NCI-H1930 (cell line): ENCODE measurements at regions not wholly inside any gene's neighbourhood (a gene's known extent, or its start where the extent isn't known, plus 50 kb on each side); places are given as distances from the start of the nearest gene placed in this dataset.

Source experiments
- DNase-seq, 2 experiments: peaks; one replicate each; lab custom pipeline; 2025; lab: John Stamatoyannopoulos, UW

DNA sequence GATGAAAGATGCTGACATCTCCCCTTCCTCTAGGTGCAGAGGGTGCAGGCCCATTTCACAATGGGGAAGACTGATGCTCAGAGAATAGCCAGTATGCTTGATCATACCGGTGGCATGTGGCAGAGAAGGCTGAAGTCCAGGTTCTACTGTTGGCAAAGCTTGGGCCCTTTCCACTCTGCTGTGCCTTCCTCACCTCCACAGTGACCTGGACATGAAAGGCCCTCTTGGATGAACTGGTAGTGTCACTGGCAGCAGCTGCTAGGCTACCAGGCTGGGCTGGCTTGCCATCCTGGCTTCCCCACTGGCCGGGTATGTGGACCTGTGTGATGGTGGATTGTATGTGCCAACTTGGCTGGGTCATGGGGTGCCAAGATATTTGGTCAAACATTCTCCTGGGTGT, 92.0 kb downstream of the GADD45G start:
- no peak for DNase-seq

DNA sequence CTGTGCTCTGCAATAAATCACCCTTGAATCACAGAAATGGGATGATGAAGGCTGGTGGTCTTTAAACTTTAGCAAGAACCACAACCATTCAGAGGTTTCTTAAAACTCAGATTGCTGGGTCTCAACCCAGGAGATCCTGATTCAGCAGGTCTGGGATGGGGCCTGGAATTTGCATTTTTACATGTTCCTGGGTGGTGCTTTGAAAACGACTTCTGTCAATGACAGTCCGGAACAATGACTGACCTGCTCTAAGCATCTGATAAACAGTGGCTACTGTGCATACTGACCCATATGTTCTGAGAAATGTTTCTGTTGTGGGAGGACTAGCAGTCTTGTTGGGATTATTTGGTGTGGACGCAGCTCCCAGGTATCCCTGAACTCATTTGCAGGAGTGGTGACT, 92.7 kb downstream of the GADD45G start:
- no peak for DNase-seq

DNA sequence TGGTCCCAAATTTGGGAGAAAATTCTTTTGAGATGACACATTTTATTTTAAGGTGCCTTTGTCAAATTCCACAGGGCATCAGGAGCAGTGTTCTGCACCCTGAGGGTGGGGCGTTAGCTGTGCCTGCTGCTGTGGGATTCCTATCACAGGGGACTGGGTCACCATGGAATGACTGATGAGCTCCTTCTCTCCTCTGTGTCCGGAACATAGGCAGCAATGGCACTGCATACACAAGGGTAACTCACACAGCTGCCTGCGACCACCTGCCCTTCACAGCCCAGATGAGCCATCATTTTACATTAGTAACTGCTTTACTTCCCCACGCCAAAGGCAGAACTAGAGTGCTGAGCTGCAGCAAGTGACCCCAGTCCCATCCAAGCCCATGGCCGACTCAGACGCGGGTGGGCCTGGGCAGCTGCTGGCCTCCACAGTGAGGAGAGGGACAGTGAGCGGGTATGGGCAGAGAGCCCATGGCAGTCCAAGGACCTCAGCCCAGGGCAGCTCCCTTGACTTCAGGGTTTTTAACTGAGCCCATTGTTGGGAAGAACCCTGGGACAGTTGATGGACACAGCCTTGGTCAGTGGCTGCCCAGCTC, 93.7 kb downstream of the GADD45G start:
- no peak for DNase-seq

DNA sequence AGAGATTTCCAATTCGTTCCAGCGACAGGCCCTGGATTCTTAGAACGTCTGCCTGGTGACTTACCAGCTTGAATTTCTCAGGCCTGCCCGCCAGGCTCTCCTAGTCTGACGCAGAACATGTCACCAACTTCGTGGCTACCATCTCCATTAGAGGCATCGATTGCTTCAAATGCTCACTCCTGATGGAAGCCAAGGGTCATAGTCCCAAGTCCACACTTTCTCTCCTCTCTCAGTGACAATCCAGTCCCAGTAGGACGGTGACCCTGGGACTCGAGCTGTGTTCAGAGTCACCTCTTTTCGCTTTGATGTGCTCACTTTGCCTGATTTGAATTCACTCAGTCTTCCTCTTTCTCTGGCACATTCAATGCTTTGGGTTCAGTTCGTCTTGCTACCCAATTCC, 94.8 kb downstream of the GADD45G start:
- no peak for DNase-seq

DNA sequence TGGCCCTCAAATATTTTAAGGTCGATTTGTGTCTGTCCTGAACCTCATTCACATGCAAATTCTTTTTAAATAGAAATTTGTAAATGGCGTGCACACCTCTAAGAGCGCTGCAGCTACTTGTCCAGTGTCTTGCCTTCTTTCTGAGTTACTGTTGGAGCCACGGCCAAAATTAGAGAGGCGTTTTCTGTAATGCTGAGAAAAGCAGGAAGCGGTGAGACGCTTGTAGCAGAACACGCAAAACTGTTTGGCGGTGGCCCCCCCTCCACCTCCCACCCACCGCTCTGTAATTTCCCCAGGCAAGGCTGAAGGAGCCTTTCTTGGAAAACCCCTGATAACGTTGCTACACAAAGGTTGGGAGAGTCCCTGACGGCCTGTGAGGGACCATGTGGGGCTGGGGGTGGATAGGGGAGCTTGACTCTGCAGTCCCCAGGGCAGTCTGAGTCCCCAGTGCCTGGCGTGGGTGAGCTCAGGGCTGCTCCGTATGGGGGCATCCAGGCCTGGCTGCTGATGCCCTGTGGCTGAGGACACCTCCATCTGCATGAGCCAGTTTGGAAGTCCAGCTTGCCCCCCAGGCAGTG, 96.5 kb downstream of the GADD45G start:
- no peak for DNase-seq

DNA sequence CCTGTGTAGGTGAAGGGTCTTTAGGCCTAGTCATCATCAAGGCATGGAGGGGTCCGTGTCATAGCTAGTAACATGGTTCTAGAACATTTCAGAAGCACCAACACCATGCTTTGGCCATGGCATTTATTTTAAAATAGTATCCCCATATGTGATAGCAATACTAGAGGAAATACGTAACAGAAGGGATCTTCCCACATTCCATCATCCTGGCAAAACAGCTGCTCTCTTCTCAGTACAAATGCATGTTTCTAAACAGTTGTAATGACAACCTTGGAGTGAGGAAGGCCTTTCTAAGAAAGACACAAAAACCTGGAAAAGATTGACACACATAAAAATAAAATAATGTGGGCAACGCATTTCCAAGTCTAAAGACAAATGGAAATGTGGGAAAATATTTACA, 97.6 kb downstream of the GADD45G start:
- no peak for DNase-seq

DNA sequence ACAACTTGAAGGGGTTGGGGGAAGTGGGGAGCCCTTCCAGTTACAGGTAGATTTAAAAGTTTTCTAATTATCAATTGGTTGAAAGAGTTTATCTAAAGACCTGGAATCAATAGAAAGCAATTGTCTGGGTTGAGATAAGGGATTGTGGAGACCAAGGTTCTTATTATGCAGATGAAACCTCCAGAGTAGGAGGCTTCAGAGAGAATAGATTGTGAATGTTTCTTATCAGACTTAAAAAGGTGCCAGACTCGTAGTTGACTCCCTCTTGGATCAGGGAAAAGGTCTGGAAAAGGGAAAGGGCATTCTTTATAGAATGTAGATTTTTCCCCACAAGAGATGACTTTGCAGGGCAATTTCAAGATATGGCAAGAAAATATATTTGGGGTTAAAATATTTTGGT, 100.8 kb downstream of the GADD45G start:
- no peak for DNase-seq

DNA sequence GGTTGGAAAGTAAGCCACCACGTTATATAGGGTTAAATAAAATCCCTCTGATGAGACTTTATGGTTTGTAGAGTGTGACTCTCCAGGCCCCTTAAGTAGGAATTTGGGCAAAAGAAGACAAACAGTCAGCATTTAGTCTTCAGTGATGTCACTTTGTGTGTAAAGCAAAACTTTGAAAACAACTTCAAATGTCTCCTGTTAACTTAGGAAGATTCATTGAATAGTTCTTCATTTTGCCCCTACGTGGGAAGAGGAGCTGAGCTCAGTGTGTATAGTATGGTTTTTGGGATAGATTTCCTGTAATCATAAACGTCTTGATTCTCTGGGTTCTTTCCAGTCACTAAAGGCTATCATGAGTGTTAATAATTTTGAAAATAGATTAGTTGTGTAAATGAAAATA, 101.3 kb downstream of the GADD45G start:
- DNase-seq: no peak

DNA sequence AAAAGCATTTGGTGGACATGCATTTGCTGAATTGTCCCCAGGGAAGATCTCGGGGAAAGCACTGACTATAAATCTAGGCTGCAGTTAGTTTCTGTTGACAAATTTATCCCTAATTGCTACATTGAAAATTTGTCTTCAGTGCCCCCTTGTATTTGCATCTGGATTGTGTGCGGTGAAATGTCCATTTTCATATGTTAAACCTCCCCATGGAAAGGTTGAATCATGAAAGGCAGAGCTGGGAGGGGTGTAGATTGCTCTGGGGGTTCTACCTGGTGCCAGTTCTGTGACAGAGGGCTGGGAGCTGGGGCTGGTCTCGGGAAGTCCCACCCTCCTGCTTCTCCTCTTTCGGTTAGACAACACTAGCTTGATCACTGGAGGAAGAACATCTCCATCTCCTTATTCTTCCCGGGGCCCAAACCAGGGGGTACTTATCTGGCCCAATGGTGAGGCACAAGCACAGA, 101.9 kb downstream of the GADD45G start:
- no peak for DNase-seq

DNA sequence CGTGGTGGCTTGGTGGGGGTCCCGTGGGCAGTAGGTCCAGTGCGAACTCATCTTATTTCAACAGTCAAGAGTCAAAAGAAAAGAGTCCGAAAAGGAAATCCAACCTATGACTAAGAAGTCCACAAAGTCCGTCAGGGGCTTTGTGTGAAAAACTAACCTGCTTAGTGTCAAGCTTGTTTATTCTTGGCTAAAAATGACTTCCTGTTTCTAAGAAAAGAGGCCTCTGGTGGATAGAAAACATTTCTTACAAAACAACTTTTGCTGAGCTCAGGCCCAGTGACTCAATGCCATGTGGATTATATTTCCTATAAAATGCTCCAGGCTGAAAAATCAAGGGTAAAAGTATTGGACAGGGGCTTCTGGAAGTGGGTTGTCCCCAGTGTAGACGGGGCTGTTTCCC, 105.9 kb downstream of the GADD45G start:
- no peak for DNase-seq

DNA sequence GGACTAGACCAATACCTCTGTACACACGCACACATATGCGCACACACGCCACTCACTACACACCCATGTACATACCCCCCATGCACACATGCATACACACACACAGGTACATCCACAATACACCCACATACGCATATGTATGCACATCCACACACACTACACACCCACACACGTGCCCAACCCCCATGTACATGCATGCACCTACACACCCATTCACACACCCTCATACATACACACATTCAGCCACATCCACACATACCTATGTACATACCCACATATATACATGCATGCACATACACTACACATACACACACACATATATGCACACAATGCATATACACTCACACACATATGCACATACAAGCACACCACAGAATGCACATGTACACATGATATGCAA, 107.1 kb downstream of the GADD45G start:
- no peak for DNase-seq

DNA sequence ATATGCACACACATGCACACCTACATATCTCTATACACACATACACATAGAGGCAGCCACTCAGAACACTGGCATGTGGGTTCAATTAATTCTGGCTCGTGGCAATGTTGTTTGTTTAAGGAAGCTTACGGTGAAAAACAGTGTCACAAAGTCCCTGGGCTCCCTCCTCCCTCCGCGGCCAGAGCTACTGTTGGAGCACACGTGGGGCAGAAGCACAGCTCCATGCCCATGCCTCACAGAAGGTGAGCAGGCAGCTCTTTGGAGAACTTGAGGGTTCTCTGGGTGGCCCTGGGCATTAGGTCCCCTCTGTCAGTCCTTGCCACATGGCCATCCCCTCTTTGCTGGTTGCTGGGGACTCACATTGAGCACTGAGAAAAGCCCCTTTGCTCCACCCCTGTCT, 107.5 kb downstream of the GADD45G start:
- no peak for DNase-seq

DNA sequence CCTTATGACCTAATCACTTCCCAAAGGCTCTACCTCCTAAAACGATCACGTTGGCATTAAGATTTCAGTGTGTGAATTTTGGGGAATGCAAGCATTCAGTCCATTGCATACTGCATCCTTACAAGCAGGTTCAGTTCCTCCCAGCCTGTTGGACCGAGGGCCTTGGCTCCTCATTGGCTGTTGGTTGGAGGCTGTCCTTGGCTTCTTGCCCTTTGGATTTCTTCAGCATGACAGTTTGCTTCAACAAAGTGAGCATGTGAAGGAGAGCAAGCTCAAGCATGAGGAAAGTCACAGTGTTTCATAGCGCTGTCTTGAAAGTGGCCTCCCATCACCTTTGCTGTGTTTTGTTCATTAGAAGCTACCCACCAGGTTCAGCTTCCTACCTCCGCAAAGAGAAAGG, 109.5 kb downstream of the GADD45G start:
- DNase-seq: no peak

DNA sequence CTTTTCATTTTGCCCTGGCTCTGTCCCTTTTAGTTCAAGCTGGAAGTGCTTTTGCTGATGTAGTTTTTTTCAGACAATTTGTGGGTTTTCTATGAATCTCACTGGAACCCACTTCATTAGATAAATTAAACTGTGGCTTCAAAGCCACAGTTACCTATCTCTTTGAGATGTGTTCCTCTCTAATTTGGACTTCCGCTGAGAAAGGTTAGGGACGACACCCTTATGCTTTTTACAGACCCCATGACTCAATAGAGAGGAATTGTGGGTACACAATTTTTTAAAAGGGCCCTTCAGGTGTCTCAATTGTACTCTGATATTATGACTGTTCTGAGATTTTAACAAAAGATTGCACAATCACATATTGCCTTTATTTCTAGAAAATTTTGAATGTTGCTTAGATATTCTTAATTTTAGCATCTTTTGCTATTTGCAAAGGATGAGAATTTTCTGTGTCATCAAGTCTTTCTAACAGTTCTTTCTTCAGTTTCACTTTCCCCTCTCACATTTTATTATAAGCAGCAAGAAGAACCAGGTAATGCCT, 110.6 kb downstream of the GADD45G start:
- no peak for DNase-seq

DNA sequence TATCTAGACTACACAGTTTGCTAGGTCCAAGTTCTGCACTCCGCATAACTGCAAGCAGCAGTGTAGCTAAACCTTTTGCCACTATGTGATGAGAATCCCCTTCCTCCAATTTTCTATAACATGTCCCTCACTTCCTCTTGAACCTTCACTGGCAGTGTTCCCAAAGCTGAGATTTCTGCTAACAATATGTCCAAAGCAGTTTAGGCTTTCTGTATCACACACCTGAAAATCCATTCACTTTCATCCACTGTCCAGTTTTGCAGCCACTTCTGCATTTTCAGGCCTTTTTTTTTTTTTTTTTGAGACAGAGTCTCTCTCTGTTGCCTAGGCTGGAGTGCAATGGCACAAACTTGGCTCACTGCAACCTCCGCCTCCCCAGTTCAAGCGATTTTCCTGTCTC, 111.1 kb downstream of the GADD45G start:
- DNase-seq: no peak

DNA sequence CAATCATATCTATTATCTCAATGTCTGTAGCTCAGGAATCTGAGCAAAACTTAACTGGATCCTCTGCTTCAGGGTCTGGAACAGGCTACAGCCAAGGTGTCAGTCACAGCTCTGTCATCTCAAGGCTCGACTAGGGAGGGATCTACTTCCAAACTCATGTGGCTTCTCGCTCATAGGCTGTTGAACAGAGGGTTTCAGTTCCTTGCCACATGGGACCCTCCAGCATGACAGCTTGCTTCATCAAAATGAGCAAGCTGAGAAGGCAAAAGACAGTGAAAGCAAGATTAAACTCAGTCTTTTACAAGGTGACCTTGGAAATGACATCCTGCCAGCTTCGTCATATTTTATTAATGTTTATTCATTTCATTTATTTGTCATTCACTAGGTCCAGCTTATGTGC, 111.7 kb downstream of the GADD45G start:
- DNase-seq: no peak

DNA sequence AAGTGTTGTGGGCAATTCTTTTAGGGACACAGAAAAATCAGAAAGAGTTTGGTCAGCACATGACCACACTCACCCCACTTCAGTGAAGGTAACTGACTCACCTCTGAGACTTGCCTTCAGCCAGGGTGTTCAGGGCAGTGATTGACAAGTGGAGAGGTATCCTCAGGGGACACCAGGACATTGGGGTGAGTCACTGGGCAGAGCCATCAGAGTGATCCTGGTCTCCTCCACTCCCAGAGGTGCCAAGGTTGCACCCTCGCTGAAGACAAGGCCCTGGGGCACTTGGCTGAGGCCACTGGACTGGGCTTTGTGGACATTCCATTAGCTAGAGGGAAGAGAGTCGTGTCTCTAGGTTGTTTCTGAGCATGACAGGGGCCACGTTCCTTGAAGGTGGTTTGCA, 113.4 kb downstream of the GADD45G start:
- no peak for DNase-seq

DNA sequence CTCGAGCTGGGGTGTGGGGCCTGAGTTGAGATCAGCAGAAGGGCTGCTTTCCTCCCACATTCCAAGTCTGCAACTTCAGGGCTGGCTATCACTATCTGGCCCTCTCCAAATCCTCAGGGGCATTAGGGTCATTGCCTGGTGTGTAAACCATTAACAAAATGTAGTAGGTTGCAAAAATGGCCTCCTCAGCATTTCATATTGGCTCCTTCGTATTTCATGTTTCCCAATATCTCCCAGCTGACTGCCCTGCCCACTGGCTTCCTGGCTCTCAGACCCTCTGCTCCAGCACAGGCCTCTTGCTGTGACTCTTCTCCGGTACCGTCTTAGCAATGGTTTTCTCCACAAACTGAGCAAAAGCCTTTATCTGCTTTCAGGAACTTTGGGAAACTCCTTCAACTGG, 113.8 kb downstream of the GADD45G start:
- DNase-seq: no peak

DNA sequence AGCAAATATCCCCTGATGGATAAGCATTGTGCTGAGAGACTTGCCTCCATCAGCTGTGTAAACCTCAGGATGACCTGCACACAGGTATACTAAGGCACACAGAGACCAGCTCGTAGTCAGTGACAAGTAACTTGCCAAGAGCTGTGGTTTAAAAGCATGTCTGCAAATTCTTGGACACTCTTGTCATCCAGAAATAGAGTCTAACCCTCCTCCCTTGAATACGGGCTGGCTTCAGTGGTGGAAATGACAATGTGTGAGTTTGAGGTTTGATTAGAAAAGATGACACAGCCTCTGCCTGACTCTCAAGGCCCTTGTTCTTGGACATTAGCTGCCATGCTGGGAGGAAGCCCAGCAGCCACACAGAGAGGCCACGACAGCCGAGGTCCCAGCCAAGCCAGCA, 114.4 kb downstream of the GADD45G start:
- DNase-seq: no peak

DNA sequence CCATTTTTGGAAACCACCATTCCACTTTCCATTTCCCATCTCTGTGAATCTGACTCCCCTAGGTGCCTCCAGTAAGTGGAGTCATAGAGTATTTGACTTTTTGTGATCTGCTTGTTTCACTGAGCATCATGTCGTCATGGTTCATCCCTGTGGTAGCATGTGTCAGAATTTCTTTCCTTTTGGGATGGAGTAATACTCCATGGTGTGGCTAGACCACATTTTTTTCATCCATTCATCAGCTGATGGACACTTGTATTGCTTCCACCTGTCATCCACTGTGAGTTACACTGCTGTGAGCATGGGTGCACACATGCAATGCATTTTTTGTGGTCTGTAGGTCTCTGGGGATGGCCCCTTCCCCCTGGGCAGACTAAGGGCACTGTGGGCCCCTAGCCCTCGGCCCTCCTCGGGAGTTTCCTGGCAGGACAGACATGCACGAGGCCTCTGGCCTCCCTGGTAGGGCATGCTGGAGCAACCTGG, 115.9 kb downstream of the GADD45G start:
- no peak for DNase-seq

DNA sequence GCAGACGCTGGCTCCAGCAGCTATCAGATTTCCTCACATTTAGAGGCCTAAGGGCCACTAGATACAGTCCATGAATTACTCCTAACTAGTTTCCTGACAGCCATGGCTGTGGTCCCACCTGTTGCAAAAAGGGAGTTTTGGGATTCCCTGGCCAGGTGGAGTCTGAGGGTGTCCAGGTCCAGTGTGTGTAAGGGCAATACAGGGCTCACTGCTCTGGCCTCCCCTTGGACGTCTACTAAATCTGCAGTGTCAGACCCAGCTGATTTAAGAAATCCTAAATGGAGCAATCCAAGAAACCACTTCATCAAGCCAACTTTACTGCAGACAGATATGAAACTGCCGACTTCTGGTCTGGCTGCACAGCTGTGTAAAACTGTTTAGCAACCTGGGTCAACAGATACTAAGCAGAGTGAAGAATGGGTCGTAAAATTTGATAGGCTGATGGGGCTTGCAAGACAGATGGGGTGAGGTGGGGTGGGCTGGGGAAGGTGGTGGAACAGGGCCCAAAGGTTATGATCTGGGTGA, 116.4 kb downstream of the GADD45G start:
- DNase-seq: no peak

DNA sequence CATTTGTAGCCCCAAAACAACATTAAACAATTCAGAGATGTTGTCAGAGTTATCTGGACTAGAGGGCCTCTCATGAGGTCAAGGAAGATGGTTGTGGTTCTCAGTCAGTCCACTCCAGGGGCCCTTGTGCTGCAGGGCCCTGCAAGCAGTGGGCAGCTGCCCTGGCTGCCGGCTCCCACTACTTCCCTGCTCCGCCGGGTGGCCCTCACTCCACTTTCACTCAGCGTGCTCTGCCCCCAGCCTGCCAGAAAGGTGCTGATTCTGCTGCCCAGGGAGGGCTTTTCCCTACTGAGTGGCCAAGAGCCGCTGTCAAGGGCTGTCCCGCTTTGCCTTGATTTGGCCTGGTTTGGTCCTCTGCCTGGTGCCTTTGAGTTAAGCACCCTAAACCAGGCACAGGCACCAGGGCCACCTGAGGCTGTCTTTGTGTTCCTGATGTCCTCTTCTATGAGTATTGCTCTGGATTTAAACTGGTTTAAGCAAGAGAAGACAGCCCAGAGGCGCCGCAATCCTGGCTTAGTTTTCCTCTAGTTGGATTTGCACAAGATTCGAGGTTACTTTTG, 117.2 kb downstream of the GADD45G start:
- no peak for DNase-seq

DNA sequence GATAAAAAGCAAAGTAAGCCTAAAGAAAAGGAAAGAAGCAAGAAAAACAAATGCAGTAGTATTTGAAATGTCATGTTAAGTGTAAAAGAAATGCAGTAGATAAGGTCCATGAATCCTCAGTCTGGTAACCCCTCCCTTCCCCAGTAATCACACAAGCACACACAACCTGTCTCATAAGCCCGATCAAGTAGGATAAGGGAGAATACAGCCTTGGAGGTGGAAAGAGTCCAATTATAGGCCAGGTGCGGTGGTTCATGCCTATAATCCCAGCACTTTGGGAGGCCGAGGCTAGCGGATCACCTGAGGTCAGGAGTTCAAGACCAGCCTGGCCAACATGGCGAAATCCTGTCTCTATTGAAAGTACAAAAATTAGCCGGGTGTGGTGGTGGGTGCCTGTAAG, 117.9 kb downstream of the GADD45G start:
- DNase-seq: no peak
